ENCODE measurements at regions not wholly inside any gene's neighbourhood (a gene's known extent, or its start where the extent isn't known, plus 50 kb on each side); places are given as distances from the start of the nearest gene placed in this dataset.

GRCh38 chr6:47360388-47360787, 50.7 kb upstream of the TNFRSF21 start:
- DNase-seq: no peak

DNA sequence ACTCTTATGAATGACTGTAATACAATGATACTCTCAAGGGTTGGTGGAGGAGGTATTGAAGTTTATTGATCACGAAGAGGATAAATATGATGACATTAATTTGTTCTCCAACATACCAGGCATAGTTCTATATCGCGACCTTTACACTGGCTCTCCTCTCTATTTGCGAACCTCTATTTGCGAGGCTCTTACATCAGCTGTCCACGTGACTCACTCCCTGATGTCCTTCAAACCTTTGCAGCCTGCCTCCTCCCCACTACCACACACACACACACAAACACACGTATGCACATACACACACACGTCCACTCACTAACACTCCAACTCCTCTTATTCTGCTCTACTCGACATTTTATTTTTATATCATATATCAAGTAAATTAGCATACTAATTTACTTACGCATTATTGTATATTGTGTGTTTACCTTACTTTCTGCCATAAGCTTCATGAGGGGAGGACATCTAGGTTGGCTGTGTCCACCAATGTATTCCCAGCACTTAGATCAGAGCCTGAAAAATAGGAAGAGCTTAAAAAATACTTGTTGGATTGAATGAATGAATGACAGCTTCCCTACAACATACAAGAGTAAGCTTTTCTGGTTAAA, 53.3 kb upstream of the TNFRSF21 start:
- no peak for DNase-seq

DNA sequence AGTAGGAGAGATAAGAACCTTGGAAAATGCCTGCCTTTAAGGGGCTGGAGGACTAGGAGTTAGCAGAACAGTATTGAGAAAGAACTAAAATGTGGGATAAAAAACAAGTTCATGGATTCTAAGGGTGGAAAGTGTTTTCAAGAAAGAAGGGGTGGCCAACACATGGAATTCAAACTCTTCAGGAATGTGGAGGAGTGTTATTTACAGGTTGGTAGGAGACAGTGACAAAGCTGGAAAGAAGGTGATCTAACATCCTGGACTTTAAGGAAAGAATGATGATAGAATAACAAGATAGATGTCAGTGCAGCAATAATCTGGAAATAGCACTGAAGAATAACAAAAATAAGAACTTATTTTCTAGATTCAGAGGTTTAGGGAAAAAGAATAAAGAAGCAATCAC, 54.0 kb upstream of the TNFRSF21 start:
- DNase-seq: no peak

DNA sequence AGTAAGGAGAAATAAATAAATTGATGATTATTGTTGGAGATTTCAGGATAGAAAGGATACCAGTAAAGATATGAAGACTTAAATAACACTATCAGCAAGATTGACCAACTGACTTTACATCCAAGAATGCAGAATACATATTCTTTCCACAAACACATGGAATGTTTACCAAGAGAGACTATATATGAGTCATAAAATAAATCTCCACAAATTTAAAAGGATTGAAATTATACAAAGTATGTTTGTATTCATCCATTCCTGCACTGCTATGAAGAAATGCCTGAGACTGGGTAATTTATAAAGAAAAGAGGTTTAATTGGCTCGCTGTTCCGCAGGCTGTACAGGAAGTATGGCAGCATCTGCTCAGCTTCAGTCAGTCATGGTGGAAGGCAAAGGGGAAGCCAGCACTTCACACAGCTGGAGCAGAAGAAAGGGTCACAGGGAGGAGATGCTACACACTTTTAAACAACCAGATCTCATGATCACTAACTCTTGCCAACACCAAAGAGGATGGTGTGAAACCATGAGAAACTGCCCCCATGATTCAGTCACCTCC, 56.7 kb upstream of the TNFRSF21 start:
- DNase-seq: no peak

DNA sequence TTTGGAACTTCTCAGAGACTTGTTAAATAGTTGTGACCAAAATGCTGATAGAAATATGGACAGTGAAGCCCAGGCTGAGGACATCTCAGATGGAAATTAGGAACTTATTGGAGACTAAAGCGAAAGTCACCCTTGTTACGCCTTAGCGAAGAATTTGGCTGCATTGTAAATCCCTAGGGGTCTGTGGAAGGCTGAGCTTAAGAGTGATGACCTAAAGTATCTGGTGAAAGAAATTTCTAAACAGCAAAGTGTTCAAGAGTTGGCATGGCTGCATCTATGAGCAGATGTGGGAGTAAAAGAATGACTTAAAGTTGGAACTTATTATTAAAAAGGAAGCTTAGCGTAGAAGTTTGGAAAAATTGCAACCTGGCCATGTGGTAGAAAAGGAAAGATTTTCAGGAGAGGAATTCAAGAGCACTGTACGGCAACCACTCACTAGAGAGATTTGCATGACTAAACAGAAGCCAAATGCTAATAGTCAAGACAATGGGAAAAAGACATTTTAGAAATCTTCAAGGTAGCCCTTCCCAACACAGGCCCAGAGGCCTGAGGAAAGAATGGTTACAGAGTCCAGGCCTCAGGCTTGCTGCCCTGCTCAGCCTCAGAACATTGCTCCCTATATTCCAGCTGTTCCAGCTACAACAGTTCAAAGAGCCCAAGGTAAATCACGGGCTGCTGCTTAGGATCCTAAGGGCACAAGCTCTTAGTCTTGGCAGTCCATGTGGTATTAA, 61.6 kb upstream of the TNFRSF21 start:
- DNase-seq: no peak

DNA sequence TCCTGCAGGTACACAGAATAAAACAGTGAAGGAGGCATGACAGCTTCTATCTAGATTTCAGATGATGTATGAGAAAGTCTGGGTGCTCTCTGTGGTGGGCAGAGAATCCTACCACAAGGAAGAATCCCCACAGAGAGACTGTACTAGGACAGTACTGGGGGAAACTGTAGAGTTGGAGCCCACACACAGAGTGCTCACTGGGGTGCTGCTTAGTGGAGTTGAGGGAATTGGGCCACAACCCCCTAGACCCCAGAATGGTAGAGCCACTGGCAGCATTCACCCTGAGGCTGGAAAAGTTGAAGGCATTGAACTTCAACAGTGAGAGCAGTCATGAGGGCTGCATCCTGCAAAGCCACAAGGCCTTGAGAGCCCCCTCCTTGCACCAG, 62.2 kb upstream of the TNFRSF21 start:
- no peak for DNase-seq

GRCh38 chr6:47372318-47372717, 62.6 kb upstream of the TNFRSF21 start:
- no peak for DNase-seq

DNA sequence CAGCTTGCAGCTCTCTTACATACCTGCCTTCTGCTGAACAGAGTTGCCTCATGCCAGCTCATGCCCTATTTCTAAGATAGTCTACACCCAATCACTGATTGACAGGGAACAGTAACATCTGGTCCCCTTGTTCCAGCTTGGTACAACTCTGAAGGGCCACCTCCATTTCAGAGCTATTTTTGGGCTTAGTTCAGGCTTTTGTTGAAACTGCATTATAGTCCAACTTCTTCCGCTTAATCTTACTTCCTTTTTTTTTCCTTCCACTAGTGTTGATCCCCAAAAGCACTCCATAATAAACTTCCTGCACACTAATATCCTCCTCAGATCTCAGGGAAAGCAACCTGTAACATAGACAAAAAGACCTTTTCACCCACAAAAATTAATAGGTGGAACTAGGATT, 65.7 kb upstream of the TNFRSF21 start:
- no peak for DNase-seq

DNA sequence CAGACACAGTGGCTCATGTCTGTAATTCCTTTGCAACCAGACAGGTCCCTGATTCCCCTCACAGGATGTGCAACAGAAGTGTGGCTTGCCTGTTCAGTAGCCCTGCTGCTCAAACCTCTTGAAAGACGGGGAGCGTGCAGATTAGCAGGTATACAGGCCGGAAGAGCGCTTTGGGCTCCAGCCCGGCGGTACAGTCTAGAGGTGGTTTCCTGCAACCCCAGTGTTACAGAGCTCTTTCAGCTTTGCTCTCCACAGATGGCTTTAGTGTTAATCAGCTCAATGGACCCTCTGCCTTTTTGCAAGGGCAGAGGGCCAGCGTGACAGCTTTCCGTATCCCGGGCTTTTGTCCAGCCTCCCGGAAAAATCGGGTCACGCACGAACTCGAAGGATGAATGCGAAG, 67.2 kb upstream of the TNFRSF21 start:
- DNase-seq: no peak

DNA sequence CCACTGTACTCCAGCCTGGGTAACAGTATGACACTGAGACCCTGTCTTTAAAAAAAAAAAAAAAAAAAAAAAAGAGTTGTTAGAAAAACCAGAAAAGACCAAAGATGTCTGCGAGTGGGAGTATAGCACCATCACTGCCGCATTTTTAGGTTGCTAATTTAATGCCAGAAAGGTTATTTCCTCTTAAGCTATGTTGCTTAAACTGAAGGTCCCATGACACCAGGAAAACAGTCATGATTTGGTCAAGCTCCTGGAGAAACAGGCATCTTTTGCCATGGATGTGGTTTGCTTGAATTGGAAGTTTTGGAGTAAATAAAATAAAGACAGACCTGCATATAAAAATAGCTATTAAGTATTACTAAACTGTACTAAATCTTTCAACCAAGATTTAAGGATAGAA, 68.3 kb upstream of the TNFRSF21 start:
- no peak for DNase-seq

DNA sequence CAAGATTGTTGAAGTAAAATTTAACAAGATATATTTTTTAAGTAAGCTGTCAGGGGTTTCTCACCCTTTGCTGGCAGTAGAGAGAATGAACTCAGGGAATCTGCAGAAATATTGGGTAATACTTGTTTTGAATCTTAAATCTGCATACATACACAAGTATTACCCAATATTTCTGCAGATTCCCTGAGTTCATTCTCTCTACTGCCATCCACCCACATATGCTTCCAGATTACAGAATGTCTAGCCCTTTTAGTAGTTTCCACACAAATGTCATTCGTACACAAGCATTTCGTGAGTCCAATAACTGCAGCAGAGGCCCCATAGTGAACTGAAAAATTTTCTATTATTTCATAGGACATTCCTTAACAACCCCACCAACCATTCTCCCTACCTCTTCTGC, 69.6 kb upstream of the TNFRSF21 start:
- DNase-seq: no peak

- DNase-seq: no peak
Observed at GRCh38 chr6:47380251-47380650, 70.5 kb upstream of the TNFRSF21 start.

DNA sequence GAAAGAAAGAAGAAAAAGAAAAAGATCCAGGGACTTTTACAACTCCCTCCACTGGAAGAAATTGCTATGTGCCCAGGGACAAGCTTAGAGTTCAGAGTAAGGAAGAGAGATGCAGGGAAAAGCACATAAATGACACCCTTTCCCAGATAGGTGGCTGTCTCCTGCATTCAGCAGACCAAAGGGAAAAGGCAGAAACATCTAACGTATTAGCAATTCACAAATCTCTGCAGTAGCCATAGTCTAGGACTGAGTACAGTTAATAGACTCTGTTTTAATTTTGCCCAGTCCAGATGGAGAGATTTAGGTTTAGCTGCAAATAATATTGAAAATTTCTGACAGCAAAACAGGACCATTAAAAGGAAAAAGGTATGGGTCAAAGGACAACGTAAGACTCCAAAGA, 71.3 kb upstream of the TNFRSF21 start:
- no peak for DNase-seq

DNA sequence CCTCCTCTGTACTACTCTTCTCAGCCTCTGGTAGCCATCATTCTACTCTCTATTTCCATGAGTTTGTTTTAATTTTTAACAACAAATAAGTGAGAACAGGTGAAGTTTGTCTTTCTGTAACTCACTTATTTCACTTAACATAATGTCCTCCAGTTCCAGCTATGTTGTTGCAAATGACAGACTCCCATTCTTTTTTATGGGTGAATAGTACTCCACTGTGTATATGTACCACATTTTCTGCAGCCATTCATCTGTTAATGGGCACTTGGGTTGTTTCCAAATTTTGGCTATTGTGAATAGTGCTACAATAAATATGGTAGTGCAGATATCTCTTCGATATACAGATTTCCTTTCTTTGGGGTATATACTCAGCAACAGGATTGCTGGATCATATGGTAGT, 73.7 kb upstream of the TNFRSF21 start:
- no peak for DNase-seq

DNA sequence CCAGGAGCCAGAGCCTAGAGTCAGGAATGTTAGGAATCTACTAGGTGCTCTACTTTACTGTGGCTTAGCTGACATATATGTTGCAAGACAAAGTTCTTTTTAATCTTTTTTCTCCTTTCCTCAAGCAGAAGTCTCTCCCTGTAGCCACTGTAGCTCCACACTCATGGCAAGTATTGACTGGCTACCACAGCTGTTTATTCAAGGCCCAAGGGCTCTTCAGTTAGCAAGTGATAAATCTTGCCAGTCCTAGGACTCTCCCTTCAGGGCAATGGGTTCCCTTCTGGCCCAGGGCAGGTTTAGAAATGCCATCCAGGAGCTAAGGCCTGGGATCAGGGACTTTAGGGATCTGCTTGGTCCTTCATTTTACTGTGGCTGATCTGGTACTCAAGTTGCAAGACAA, 82.0 kb upstream of the TNFRSF21 start:
- no peak for DNase-seq

- no peak for DNase-seq
Observed at GRCh38 chr6:47392251-47392650, 82.5 kb upstream of the TNFRSF21 start.

- DNase-seq: no peak
Observed at GRCh38 chr6:47396401-47397069, 81.1 kb upstream of the CD2AP start.

DNA sequence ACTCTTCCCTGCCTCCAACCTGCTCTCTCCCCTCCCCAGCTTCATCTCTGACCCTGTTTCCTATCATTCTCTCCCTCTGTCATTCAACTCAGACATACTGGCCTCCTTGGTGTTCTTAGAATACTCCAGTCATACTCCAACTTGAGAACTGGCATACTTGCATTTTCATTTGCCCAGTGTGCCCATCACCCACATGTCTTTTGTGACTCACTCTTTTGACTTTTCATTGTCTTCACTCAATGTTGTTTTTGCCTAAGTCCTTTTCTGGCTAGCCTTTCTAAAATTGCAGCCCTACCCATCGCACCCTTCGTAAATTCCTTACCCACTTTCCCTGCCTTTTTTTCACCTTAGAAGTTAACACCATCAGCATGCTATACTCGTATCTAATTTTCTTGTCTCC, 77.0 kb upstream of the CD2AP start:
- DNase-seq: no peak

DNA sequence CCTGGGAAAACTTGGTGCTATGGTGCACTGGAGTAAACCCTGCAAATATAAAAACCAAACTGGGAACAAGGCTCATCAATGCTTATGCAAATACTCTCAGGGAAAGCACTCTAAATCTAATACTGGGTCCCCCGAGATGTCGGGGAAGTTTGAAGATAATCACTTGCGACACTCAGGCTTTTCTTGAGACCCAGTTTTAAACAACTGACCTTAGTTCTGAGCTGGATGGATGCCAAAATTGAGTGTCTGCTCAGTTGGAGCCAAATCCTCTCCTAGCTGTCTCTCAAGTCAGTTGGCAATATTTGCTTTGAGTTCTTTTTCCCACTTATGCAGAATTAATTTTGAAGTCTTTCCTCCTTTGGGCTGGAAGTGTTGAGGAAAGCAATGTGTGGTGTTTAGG, 75.5 kb upstream of the CD2AP start:
- no peak for DNase-seq

DNA sequence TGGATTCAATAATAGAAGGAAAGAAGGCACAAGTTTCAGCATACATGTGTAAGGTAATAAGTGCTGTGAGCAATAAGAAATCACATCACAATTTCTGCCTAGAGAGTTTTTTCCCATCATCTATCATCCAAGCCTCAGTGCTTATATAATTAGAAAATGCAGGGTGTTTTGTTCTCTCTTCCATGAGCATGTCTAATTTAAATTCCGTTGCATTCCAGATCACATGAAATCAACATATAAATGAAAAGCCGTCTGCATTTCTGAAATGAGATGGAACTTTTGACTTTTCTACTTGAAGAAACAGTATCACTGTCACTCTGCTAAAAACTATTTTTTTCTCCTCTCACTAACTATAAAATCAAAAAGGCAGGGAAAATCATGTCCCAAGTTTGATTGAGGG, 74.5 kb upstream of the CD2AP start:
- no peak for DNase-seq

GRCh38 chr6:47403801-47404200, 73.8 kb upstream of the CD2AP start:
- DNase-seq: no peak

DNA sequence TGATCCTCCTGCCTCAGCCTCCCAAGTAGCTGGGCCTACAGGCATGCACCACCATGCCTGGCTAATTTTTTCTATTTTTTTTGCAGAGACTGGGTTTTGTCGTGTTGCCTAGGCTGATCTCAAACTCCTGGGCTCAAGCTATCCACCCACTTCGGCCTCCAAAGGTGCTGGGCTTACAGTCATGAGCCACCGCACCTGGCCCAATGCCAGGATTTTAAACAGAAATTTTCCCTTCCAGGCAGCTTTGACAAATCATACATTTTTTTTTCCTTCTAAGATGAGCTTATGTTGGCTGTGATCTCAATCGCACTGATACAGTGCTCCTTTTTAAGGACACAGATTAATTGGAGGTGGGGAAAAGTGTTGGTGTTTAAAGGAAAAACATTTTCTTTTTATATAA, 73.2 kb upstream of the CD2AP start:
- no peak for DNase-seq

DNA sequence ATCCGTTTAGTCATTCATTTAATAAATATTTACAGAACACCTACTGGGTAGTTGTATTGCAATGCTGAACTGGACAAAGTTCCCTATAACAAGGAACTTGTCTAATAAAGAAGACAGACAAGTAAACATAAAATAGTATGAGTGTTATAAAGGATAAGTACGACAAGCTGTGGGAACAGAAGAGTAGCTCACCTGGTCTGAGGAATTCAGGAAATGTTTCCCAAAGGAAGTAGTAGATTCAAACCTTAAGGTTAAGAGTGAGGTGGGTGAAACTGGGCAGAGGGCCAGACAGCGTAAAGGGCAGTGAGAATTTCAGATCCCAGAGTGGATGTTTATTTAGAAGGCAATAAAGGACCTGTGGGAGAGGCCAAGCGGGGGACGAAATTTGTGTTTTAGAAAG, 72.3 kb upstream of the CD2AP start:
- DNase-seq: no peak
